ENCODE measurements at regions not wholly inside any gene's neighbourhood (a gene's known extent, or its start where the extent isn't known, plus 50 kb on each side); places are given as distances from the start of the nearest gene placed in this dataset.

- H3K9ac ChIP-seq (ENCODE audit: low read length) = no peak overlapping the region
- no peak overlapping the region for H3K4me2 ChIP-seq (ENCODE audit: low read length)
- H3K36me3 ChIP-seq (replicated peaks; ENCODE audit: low read depth, low read length) = no peaks in the 10 kb centered on the region
- no peaks in the 10 kb centered on the region for H3K79me2 ChIP-seq (ENCODE audit: low read length)
- no peak overlapping the region for H3K27ac ChIP-seq (ENCODE audit: low read length)
- TF ChIP-seq CTCF (IDR thresholded peaks at IDR 0.05; ENCODE audit: low read depth, low read length) (no peak), EZH2phosphoT487 (IDR thresholded peaks at IDR 0.05; ENCODE audit: low read depth) (no peak)
- H3K4me1 ChIP-seq (ENCODE audit: low read length) = no peaks in the 10 kb centered on the region
- no peaks in the 10 kb centered on the region for H4K20me1 ChIP-seq (ENCODE audit: insufficient read depth, low read length)
- no peaks in the 10 kb centered on the region for H3K27me3 ChIP-seq (ENCODE audit: low read depth, low read length)
- H3K9me3 ChIP-seq (ENCODE audit: insufficient read depth, low read length) = no peaks in the 10 kb centered on the region
- H2AFZ ChIP-seq (ENCODE audit: low read depth, low read length) = no peak overlapping the region
- no peak overlapping the region for H3K4me3 ChIP-seq (ENCODE audit: low read length)
These were observed 354.9 kb downstream of the GPAT3 start for GRCh38 chr4:83890816-83891215.

GRCh38 chr4:83890231-83890630 lies 354.3 kb downstream of the GPAT3 start:
- H3K36me3 ChIP-seq (replicated peaks; ENCODE audit: low read depth, low read length) = no peaks in the 10 kb centered on the region
- TF ChIP-seq CTCF (IDR thresholded peaks at IDR 0.05; ENCODE audit: low read depth, low read length) (no peak), EZH2phosphoT487 (IDR thresholded peaks at IDR 0.05; ENCODE audit: low read depth) (no peak)
- no peak overlapping the region for H2AFZ ChIP-seq (ENCODE audit: low read depth, low read length)
- no peaks in the 10 kb centered on the region for H3K9me3 ChIP-seq (ENCODE audit: insufficient read depth, low read length)
- no peak overlapping the region for H3K4me3 ChIP-seq (ENCODE audit: low read length)
- no peaks in the 10 kb centered on the region for H4K20me1 ChIP-seq (ENCODE audit: insufficient read depth, low read length)
- H3K27ac ChIP-seq (ENCODE audit: low read length) = no peak overlapping the region
- no peak overlapping the region for H3K9ac ChIP-seq (ENCODE audit: low read length)
- no peaks in the 10 kb centered on the region for H3K4me1 ChIP-seq (ENCODE audit: low read length)
- H3K79me2 ChIP-seq (ENCODE audit: low read length) = no peaks in the 10 kb centered on the region
- no peak overlapping the region for H3K4me2 ChIP-seq (ENCODE audit: low read length)
- H3K27me3 ChIP-seq (ENCODE audit: low read depth, low read length) = no peaks in the 10 kb centered on the region

- no peaks in the 10 kb centered on the region for H4K20me1 ChIP-seq (ENCODE audit: insufficient read depth, low read length)
- no peak overlapping the region for H3K4me3 ChIP-seq (ENCODE audit: low read length)
- no peaks in the 10 kb centered on the region for H3K79me2 ChIP-seq (ENCODE audit: low read length)
- TF ChIP-seq EZH2phosphoT487 (IDR thresholded peaks at IDR 0.05; ENCODE audit: low read depth) (no peak), CTCF (IDR thresholded peaks at IDR 0.05; ENCODE audit: low read depth, low read length) (no peak)
- H3K9me3 ChIP-seq (ENCODE audit: insufficient read depth, low read length) = no peaks in the 10 kb centered on the region
- H3K27me3 ChIP-seq (ENCODE audit: low read depth, low read length) = no peaks in the 10 kb centered on the region
- H3K4me1 ChIP-seq (ENCODE audit: low read length) = no peaks in the 10 kb centered on the region
- no peak overlapping the region for H3K9ac ChIP-seq (ENCODE audit: low read length)
- no peak overlapping the region for H3K4me2 ChIP-seq (ENCODE audit: low read length)
- H2AFZ ChIP-seq (ENCODE audit: low read depth, low read length) = no peak overlapping the region
- H3K36me3 ChIP-seq (replicated peaks; ENCODE audit: low read depth, low read length) = no peaks in the 10 kb centered on the region
- no peak overlapping the region for H3K27ac ChIP-seq (ENCODE audit: low read length)
These were observed 353.9 kb downstream of the GPAT3 start for GRCh38 chr4:83889802-83890201.

GRCh38 chr4:83885256-83886182 lies 349.6 kb downstream of the GPAT3 start:
- TF ChIP-seq CTCF (IDR thresholded peaks at IDR 0.05; ENCODE audit: low read depth, low read length) (no peak), EZH2phosphoT487 (IDR thresholded peaks at IDR 0.05; ENCODE audit: low read depth) (no peak)
- H3K27me3 ChIP-seq (ENCODE audit: low read depth, low read length) = no peaks in the 10 kb centered on the region
- no peaks in the 10 kb centered on the region for H3K79me2 ChIP-seq (ENCODE audit: low read length)
- H3K4me3 ChIP-seq (ENCODE audit: low read length) = no peak overlapping the region
- no peak overlapping the region for H3K4me2 ChIP-seq (ENCODE audit: low read length)
- H3K9me3 ChIP-seq (ENCODE audit: insufficient read depth, low read length) = no peaks in the 10 kb centered on the region
- H3K4me1 ChIP-seq (ENCODE audit: low read length) = no peaks in the 10 kb centered on the region
- no peak overlapping the region for H3K9ac ChIP-seq (ENCODE audit: low read length)
- no peaks in the 10 kb centered on the region for H3K36me3 ChIP-seq (replicated peaks; ENCODE audit: low read depth, low read length)
- H3K27ac ChIP-seq (ENCODE audit: low read length) = no peak overlapping the region
- H2AFZ ChIP-seq (ENCODE audit: low read depth, low read length) = no peak overlapping the region
- no peaks in the 10 kb centered on the region for H4K20me1 ChIP-seq (ENCODE audit: insufficient read depth, low read length)

Measured in OCI-LY3 (cell line).